GM12873 (cell line): ENCODE measurements at regions not wholly inside any gene's neighbourhood (a gene's known extent, or its start where the extent isn't known, plus 50 kb on each side); places are given as distances from the start of the nearest gene placed in this dataset.

Experiments
- CTCF ChIP-seq: IDR thresholded peaks from 2 replicates; pipeline ENCODE4 v1.5.1; 2012; ENCODE audit warnings: low read depth, mild to moderate bottlenecking, moderate library complexity, low read length, control low read depth; ENCODE audit not compliant: insufficient read depth; ENCODE audit errors: missing control alignments

GRCh38 chr16:48816393-48816792, 206.4 kb upstream of the N4BP1 start:
- no peak for TF ChIP-seq CTCF

- TF ChIP-seq CTCF: no peak
These were observed 205.0 kb upstream of the N4BP1 start for GRCh38 chr16:48814994-48815393.

GRCh38 chr16:48813485-48813884, 203.5 kb upstream of the N4BP1 start:
- no peak for TF ChIP-seq CTCF

GRCh38 chr16:48812856-48813255, 202.9 kb upstream of the N4BP1 start:
- no peak for TF ChIP-seq CTCF

- no peak for TF ChIP-seq CTCF
These were observed 201.5 kb upstream of the N4BP1 start for GRCh38 chr16:48811478-48811877.

GRCh38 chr16:48810803-48811453, 200.9 kb upstream of the N4BP1 start:
- no peak for TF ChIP-seq CTCF

GRCh38 chr16:48810436-48810802, 200.4 kb upstream of the N4BP1 start:
- no peak for TF ChIP-seq CTCF
